T follicular helper cell (primary cell): ENCODE measurements at regions not wholly inside any gene's neighbourhood (a gene's known extent, or its start where the extent isn't known, plus 50 kb on each side); places are given as distances from the start of the nearest gene placed in this dataset.
"Not testable (repeated sequence)": the region's sequence is repeated elsewhere in the genome, so short reads cannot be mapped to it uniquely, and the experiment has no call there.

ENCODE experiments used
- DNase-seq: peaks from one replicate; pipeline ENCODE4 v3.0.0-alpha.2; 2020; ENCODE audit warnings: low read depth

DNA sequence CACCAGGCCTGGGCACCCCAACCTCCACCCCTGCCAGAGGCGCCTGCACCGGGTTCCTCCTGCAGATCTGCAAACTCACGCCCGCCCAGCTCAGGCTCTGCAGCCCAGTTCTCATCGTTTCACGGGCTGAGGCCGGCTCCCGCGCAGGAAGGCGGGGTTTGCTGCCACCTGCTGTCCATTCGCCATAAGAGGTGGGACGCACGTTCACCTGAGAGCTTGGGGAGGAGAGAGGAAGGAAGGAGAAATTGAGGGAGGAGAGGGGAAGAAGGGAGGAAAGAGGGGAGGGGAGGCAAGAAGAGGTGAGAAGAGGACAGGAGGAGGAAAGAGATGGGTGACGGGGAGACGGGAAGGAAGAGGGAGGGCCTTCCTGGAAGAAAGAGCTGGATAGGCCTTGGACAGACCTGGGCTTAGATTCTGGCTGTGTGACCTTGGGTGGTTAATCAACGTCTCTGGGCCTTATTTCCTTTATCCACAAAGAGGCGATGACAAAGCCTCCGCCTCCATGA is 114.5 kb downstream of the ADRA2C start:
- peak; percentile 43 for DNase-seq

DNA sequence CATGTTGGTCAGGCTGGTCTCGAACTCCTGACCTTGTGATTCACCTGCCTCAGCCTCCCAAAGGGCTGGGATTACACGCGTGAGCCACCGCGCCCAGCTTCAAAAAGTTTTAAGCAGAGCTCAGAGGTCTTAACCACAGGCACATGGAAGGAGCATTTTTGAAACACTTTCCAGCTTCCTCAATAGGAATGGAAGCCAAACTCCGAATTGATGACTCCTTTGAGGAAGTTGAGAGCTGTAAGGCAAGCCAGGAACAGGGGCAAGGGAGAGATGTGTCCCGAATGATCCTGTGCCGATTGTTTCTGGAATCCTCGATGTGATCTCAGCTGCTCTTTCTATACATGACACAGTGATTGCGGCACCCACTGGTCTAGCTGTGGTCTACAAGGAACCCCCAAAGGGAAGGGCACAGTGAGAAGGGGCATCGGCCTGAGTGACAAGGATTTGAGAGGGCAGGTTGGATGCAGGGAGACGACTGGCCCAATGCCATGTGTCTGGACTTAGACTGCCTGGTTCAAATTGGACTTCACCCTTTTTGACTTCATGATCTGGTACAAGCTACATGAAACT is 116.2 kb downstream of the ADRA2C start:
- DNase-seq = not testable (repeated sequence)

DNA sequence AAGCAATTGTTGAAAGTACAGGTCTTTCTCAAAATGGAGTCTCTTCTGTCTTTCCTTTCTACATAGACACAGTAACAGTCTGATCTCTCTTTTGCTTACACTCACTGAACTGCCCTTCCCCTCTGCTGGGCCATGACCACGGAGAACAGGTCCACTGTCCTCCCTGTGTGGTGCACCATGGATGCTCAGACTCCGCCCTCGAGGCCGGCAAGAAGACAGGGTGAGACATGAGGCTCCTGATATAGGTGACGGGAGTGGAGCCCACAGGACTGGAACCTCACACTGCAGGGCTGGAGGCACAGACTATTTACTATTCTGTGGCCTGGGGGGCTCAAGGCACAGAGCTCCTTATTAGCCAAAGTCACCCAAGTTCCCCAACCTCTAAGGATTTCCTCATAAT is 118.1 kb downstream of the ADRA2C start:
- DNase-seq = not testable (repeated sequence)

- DNase-seq = not testable (repeated sequence)
Measured at GRCh38 chr4:3893590-3893989, 127.4 kb downstream of the ADRA2C start.

DNA sequence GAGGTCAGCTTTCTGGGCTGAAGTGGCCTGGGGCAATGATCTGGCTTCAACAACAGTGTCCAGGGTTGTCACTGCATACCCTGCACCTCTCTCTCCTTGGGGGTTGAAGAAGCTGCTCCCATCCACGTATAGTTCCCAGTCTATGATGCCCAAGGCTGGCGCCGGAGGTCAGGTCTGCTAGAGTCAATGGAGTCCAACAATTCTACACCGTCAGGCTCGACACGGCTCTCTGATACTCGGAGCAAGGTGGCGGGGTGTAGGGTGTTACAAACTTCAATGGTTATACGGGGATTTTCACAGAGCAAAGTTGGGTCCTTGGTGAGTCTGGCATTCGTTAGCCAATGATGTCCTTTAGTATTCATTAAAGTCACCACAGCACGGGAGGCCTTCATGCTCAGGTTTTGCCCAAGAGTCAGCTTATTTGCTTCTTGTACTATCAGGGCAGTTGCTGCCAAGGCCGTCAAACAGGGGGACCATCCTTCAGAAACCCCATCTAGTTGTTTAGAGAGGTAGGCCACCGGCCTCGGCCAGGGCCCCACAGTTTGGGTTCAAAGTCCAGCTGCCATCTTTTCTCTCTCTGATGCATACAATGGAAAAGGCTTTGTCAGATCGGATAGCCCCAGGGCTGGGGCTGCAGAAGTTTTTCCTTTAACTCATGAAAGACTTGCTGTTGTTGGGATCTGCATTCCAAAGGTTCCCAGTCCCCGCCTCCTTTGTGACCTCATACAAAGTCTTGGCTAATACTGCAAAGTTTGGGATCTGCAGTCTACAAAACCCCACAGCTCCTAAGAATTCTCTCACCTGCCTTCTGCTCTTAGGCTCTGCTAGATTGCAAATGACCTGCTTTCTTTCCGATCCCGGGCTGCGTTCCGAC is 128.1 kb downstream of the ADRA2C start:
- DNase-seq = not testable (repeated sequence)

DNA sequence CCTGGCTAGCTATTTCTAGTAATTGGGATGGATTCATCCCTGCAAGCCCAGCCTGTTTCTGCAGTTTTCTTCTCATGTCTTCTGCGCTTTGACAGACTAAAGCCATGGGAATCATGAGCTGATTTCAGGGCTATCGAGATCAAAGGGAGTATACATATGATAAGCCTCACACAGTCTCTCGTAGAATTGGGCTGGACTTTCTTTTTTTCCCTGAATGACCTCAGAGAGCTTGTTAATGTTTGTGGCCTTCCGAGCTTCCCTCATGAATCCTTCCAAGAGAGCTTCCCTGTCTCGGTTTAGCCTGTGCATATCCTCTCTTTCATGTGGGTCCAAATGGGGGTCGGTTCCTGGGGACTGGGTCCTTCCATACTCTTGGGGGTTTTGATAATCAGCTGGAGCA is 130.3 kb downstream of the ADRA2C start:
- no peak for DNase-seq

DNA sequence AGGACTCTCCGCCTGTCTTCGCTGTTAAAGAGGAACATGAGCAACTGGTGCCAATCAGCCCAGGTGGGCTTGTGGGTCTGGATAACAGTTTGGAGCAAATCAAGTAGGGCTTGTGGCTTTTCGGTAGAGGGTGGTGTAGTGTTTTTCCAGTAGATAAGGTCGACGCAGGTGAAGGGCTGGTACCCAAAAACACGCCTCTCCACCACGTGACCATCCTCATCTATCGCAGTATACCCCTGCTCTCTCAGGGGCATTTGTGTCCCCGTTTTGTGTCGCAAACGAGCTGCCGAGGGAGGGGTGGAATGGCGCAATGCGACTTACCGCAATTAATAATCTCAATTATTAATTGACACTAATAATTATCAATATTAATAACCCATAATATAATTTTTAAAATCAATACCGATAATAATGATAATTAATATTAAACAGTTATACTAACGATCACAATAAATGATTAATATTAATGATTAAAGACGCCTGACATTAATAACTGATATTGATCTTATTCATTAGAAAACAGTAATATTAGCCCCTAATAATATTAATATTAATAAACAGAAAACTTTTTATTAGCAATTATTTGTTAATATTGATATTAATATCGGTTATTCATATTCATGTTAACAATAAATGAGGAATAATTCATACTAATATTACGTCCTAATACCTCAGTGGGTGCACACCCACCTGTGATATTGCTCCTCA is 130.8 kb downstream of the ADRA2C start:
- not testable (repeated sequence) for DNase-seq

DNA sequence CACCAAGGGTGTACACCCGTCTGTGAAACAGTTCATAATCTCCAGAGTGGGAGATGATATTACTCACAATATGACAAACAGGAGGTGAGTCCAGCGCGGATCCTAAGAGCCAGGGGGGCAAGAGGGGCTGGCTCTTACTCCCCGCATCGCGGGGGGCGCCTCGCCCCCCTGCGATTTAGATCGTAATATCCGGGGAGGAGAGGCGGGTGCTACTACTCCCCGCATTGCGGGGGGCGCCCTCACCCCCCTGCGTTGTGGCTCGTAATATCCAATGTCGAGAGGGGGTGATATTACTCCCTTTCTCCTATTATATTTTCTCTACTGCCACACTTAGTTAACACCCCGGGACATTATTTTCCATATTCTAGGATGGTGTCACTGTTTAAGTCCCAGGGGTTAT is 131.9 kb downstream of the ADRA2C start:
- no peak for DNase-seq

DNA sequence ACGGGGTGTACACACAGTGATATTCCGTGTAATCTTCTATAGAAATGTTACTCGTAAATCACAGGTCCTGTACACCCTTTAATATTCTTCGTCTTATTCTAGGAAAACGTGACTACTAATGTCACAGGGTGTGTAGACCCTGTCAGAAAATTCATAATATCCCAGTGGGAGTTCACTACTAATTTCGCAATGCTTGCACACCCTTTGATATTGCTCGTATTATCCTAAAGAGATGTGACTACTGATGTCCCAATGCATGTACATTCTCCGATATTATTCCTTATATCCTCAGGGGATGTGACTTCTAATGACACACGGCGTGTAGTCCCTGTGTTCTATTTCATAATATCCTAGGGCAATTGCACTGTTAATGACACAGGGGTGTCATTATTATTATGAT is 132.7 kb downstream of the ADRA2C start:
- DNase-seq = not testable (repeated sequence)

GRCh38 chr4:3904264-3904955 is 138.2 kb downstream of the ADRA2C start:
- not testable (repeated sequence) for DNase-seq

GRCh38 chr4:3909616-3910015 is 143.4 kb downstream of the ADRA2C start:
- DNase-seq = not testable (repeated sequence)

DNA sequence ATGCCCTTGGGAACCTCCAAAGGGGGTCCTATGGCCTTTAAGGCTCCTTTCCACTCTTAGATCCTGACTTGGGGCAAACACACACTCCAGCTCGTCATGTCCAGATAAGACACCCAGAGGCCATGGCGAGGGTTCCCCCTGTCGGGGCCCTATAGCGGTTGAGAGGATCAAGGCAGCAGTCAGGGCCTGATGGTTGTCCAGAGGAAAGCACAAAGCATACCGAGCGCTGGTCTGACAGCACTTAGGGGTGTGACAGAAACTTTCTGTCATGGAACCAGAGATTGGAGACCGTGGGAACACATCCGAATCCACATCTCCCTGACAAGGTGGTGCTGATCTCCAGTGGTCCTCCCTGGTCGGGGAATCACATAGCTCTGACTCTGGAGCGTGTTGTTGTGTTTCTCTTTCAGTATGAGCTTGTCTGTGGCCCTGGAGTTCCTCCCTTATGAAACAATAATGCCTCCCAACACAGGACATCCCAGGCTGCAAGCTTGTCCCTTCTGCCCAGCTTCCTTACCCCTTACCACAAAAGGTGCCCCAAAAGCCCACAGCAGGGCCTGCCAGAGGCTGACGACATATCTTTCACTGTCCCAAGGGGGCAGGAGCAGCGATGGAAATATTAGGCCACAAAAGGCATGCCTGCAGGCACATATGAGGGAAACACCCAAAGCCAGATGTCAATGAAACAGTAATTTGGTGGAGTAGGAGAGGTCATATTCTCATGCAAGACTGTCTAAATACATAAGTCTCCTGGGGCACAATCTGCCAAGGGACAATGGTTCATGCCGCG is 144.2 kb downstream of the ADRA2C start:
- DNase-seq = not testable (repeated sequence)

- DNase-seq = no peak
Measured at GRCh38 chr4:3911252-3911856, 145.2 kb downstream of the ADRA2C start.

DNA sequence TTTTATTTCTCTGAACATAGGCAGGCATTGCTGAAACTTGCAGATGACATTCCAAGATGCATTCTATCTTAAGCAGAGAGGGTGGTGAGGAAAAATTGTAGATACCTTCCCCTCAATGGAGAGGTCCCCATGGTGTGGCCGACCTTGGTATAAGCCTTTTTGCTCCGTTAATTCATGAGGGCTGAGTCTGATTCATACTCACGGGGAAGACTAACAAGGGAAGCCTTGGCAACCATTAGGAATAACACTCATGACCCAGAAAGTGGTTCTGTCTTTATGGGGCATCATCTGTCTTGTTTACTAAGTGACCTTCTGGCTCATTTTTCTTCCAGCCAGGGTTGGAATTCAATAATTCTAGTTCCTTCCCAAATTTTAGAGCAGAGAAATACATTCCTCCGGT is 148.3 kb downstream of the ADRA2C start:
- DNase-seq = not testable (repeated sequence)

GRCh38 chr4:3919509-3919908 is 153.3 kb downstream of the ADRA2C start:
- DNase-seq = not testable (repeated sequence)

DNA sequence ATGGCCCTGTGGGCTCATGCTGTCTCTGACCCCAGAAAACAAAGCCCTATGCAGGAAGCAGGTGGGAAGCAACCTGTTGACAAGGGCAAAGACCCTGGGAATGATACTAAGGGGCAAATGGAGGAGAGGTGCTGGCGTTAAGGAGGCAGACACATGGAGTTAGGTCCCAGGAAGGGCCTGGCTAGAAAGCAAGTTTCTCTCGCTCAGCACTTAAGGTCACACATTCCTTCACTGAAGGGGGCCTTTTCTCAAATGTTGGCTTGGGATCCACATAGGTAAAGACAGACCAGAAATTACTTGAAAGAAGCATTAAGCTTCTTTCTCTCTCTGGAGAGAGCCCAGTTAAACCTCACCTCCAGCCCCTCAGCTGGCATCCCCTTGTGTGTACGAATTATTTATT is 155.7 kb downstream of the ADRA2C start:
- not testable (repeated sequence) for DNase-seq

- not testable (repeated sequence) for DNase-seq
Measured at GRCh38 chr4:3925841-3926240, 159.7 kb downstream of the ADRA2C start.

DNA sequence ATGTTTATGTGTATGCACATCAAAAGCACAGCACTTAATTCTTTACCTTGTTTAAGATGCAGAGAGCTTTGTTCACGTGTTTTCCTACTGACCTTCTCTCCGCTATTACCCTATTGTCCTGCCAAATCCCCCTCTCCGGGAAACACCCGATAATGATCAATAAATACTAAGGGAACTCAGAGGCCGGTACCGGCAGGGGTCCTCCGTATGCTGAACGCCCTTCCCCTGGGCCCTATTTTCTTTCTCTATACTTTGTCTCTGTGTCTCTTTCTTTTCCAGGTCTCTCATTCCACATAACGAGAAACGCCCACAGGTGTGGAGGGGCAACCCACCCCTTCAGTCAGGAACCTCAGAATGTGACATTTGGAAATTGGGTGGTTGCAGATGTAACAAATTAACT is 160.1 kb downstream of the ADRA2C start:
- not testable (repeated sequence) for DNase-seq

DNA sequence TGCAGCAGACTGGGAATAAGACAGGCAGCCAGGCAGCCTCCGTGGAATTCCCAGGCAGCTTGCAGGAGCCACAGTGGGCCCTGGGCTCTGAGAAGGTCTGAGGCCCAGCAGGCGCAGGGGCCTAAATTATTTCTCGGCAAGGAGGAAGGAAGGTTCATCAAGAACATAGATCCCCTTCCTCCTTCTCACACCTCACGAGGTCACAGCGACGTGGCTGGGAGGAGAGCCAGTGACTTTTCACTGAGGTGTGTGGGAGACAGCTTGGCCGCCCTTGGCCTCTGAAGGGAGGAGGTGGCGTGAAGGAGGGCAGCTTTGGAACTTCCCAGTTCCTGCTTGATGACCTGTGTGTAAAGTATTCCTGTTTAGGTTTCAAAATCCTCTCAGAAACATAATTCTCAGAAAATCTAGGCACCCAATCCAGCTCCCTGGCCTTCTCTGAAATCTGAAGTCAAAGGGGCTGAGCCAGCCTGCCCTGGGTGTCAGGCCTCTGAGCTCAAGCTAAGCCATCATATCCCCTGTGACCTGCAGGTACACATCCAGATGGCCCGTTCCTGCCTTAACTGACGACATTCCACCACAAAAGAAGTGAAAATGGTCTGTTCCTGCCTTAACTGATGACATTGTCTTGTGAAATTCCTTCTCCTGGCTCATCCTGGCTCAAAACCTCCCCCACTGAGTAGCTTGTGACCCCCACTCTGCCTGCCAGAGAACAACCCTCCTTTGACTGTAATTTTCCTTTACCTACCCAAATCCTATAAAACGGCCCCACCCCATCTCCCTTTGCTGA is 161.0 kb downstream of the ADRA2C start:
- not testable (repeated sequence) for DNase-seq

DNA sequence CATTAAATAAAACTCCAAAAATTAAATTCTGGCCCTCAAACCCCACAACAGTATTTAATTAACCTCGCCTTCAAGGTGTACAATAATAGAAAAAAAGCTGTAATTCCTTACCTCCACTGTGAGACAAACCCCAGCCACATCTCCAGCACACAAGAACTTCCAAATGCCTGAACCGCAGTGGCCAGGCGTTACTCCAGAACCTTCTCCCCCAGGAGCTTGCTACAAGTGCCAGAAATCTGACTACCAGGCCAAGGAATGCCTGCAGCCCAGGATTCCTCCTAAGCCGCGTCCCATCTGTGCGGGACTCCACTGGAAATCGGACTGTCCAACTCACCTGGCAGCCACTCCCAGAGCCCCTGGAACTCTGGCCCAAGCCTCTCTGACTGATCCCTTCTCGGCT is 163.2 kb downstream of the ADRA2C start:
- DNase-seq = not testable (repeated sequence)
